Neural progenitor cell (in vitro differentiated cells): ENCODE measurements at regions not wholly inside any gene's neighbourhood (a gene's known extent, or its start where the extent isn't known, plus 50 kb on each side); places are given as distances from the start of the nearest gene placed in this dataset.

Experiments
- EZH2phosphoT487 ChIP-seq: fragments of 200-600 bp; sonication (generic); IDR thresholded peaks from 2 replicates; pipeline ENCODE4 v1.6.1; 2017; ENCODE audit warnings: antibody characterized with exemption
- TF ChIP-seq, protein P1 (sequence below): fragments of 200-600 bp; sonication (generic); IDR thresholded peaks from 2 replicates; pipeline ENCODE4 v1.5.1; 2017; ENCODE audit warnings: antibody characterized with exemption, mild to moderate bottlenecking

DNA sequence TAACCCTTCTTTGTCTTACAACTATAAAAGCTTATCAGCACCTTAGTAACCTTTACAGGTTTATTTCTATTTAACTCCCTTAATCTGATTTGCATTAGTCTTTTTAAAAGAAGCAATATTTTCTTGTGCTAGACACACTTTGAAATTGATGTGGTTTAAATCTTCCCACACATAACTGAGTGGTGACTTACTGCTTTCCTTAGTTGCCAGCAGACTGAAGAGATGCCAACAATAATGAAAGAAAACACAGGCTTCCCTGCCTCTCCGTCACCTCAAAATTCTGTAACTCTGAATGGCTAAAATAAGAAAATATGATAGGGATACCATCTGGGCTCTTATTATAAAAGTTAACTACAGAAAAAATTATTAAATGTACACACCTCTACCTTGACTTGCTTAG, 196.8 kb downstream of the PTBP2 start:
- TF ChIP-seq, protein P1, sequence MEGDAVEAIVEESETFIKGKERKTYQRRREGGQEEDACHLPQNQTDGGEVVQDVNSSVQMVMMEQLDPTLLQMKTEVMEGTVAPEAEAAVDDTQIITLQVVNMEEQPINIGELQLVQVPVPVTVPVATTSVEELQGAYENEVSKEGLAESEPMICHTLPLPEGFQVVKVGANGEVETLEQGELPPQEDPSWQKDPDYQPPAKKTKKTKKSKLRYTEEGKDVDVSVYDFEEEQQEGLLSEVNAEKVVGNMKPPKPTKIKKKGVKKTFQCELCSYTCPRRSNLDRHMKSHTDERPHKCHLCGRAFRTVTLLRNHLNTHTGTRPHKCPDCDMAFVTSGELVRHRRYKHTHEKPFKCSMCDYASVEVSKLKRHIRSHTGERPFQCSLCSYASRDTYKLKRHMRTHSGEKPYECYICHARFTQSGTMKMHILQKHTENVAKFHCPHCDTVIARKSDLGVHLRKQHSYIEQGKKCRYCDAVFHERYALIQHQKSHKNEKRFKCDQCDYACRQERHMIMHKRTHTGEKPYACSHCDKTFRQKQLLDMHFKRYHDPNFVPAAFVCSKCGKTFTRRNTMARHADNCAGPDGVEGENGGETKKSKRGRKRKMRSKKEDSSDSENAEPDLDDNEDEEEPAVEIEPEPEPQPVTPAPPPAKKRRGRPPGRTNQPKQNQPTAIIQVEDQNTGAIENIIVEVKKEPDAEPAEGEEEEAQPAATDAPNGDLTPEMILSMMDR = no peak
- no peak for TF ChIP-seq EZH2phosphoT487
